UCSD-AML1 (cell line): ENCODE measurements at regions not wholly inside any gene's neighbourhood (a gene's known extent, or its start where the extent isn't known, plus 50 kb on each side); places are given as distances from the start of the nearest gene placed in this dataset.
"Not testable (repeated sequence)": the region's sequence is repeated elsewhere in the genome, so short reads cannot be mapped to it uniquely, and the experiment has no call there.

Source experiments
- DNase-seq: peaks from one replicate; lab custom pipeline; 2025; ENCODE audit not compliant: unreplicated experiment; lab: John Stamatoyannopoulos, UW

- no peak for DNase-seq
Measured at GRCh38 chr16:61195006-61195405, 841.2 kb downstream of the CDH8 start.

- DNase-seq: no peak
Measured at GRCh38 chr16:61194573-61194972, 841.7 kb downstream of the CDH8 start.

GRCh38 chr16:61182391-61182790 is 853.8 kb downstream of the CDH8 start:
- no peak for DNase-seq

- no peak for DNase-seq
Measured at GRCh38 chr16:61181982-61182381, 854.3 kb downstream of the CDH8 start.

GRCh38 chr16:61179561-61179960 is 856.7 kb downstream of the CDH8 start:
- DNase-seq: no peak

GRCh38 chr16:61165797-61166196 is 870.4 kb downstream of the CDH8 start:
- no peak for DNase-seq

- no peak for DNase-seq
Measured at GRCh38 chr16:61150351-61150750, 885.9 kb downstream of the CDH8 start.

- DNase-seq: no peak
Measured at GRCh38 chr16:61149709-61150108, 886.5 kb downstream of the CDH8 start.

GRCh38 chr16:61148930-61149329 is 887.3 kb downstream of the CDH8 start:
- no peak for DNase-seq

- no peak for DNase-seq
Measured at GRCh38 chr16:61146429-61146828, 889.8 kb downstream of the CDH8 start.

GRCh38 chr16:61131447-61131846 is 904.8 kb downstream of the CDH8 start:
- DNase-seq: no peak

- DNase-seq: no peak
Measured at GRCh38 chr16:61128545-61129323, 907.5 kb downstream of the CDH8 start.

GRCh38 chr16:61105544-61105943 is 930.7 kb downstream of the CDH8 start:
- no peak for DNase-seq

GRCh38 chr16:61098505-61098904 is 937.7 kb downstream of the CDH8 start:
- no peak for DNase-seq

GRCh38 chr16:61091300-61091699 is 944.9 kb downstream of the CDH8 start:
- DNase-seq: not testable (repeated sequence)

GRCh38 chr16:61083711-61084110 is 952.5 kb downstream of the CDH8 start:
- no peak for DNase-seq

GRCh38 chr16:61074324-61074723 is 961.9 kb downstream of the CDH8 start:
- DNase-seq: no peak

- no peak for DNase-seq
Measured at GRCh38 chr16:61057635-61058034, 978.6 kb downstream of the CDH8 start.

GRCh38 chr16:61050547-61050946 is 985.7 kb downstream of the CDH8 start:
- DNase-seq: no peak

- DNase-seq: no peak
Measured at GRCh38 chr16:61045931-61046330, 990.3 kb downstream of the CDH8 start.

- no peak for DNase-seq
Measured at GRCh38 chr16:61042737-61043136, 993.5 kb downstream of the CDH8 start.

- DNase-seq: no peak
Measured at GRCh38 chr16:61030616-61031015, 1005.6 kb downstream of the CDH8 start.
